Stromal cell of bone marrow (primary cell): ENCODE measurements at regions not wholly inside any gene's neighbourhood (a gene's known extent, or its start where the extent isn't known, plus 50 kb on each side); places are given as distances from the start of the nearest gene placed in this dataset.
A peak's percentile ranks its signal among the peaks of the same experiment; 100 is the strongest.
"Not testable (repeated sequence)": the region's sequence is repeated elsewhere in the genome, so short reads cannot be mapped to it uniquely, and the experiment has no call there.

ENCODE experiments used
- DNase-seq: peaks from one replicate; pipeline ENCODE4 v3.0.0-alpha.2; 2012; ENCODE audit warnings: low read depth

DNA sequence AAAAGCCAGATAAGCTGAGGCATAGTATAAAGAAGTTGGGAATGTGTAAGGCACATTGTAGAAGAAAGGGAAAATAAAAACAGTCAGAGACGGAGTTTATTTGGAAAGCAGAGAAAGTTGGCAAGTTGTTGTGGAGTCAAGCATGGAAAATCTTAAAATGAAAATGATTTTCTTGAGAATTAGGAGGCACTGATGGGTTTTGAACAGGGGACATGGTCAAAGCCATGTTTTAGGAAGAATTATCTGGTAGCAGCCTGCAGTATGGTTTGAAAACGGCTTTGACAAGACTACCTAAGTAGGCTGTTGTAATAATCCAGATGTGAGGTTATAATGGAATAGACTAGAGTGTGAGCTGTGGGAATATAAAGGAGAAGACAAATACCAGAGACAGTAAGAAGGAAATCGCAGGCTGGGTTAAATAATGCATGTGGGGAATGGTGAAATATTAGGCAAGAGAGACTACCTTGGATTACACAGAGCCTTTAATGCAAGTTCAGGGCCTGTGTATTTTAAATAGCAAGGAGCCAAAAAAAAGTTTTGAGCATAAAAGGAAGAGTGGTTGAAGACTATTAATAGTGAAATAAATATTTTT is 130.4 kb upstream of the MEOX2 start:
- DNase-seq: no peak

- no peak for DNase-seq
Observed at GRCh38 chr7:15813448-15813847, 127.0 kb upstream of the MEOX2 start.

DNA sequence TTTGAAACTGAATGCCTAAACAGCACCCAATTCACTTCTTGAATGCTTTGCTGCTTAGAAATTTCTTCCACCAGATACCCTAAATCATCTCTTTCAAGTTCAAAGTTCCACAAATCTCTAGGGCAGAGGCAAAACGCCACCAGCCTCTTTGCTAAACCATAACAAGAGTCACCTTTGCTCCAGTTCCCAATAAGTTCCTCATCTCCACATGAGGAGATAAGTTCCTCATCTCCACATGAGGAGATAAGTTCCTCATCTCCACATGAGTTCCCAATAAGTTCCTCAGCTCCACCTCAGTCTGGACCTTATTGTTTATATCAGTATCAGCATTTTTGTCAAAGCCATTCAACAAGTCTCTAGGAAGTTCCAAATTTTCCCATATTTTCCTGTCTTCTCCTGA is 123.9 kb upstream of the MEOX2 start:
- not testable (repeated sequence) for DNase-seq

GRCh38 chr7:15809936-15810335 is 123.5 kb upstream of the MEOX2 start:
- DNase-seq: not testable (repeated sequence)

GRCh38 chr7:15805891-15806290 is 119.4 kb upstream of the MEOX2 start:
- no peak for DNase-seq

GRCh38 chr7:15802425-15802824 is 115.9 kb upstream of the MEOX2 start:
- DNase-seq: peak; percentile 16

GRCh38 chr7:15801551-15801950 is 115.1 kb upstream of the MEOX2 start:
- DNase-seq: peak; percentile 86

DNA sequence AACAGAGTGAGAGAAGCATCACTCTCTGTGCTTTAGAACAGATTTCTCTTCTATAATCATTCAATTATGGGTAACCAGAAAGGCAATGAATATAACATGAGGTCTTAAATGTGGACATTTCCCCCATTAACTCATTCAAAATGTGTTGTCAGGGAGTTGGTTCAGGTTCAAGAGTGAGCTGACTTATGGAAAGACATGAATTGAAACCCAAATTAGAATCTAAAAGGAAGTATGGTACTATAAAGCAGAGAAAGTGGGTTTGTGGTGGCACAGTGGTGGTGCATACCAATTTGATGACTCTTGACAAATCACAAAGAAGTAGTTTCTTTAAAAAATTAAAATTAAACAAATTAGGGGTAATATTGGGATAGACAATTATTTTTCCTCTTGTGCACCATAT is 114.6 kb upstream of the MEOX2 start:
- no peak for DNase-seq

DNA sequence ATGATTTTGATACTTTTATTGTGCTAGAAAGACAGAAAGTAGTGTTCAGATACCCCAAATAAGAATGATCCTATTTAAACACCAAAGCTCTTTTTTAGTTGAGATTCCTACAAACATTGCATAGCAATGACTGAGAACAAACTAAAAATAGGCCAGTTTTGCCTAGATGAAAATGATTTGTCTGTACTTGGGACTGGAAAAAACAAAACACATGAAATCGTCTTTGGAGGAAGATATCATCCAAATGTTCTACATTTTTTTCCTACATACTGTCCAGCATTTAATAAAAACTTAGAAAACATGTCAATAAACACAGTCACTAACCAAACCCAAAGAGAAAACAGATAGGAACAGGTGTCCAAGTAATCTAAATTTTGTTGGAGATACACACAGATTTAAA is 111.6 kb upstream of the MEOX2 start:
- DNase-seq: no peak

DNA sequence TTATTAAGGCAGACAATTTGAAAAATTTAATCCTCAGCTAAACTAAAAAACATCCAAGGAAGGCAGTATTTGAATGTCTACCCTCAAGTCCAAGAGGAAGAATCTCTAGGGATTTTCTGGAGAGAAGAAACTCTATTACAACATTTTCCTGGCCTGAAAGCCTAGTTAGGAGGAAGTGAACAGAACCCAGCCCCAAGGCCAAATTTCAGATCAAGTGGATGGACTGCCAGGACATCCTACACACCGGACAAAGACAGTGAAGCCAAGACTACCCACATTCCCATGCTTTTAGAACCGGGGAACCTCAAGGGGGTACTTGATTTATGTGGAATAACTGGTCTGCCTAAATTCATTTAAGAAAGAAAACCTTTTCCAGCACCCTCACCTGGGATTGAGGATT is 108.9 kb upstream of the MEOX2 start:
- peak; percentile 20 for DNase-seq

DNA sequence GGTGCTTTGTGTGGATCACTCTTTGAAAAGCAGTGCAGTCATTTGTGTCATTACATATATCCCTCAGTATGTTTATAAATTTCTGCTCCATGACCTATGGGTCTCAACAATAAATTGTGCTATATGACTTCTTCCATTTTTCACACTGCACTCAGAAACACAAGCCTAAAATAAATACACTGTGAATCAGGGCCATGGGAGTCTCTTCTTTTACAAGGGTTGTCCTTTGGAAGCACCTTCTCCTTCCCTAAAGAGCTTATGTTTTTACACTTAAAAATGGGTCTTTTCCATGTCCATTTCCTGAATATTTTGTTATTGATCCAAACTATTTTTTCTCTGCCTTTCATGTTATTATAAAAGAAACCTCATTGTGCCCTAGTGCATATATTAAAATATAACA is 108.3 kb upstream of the MEOX2 start:
- DNase-seq: no peak

DNA sequence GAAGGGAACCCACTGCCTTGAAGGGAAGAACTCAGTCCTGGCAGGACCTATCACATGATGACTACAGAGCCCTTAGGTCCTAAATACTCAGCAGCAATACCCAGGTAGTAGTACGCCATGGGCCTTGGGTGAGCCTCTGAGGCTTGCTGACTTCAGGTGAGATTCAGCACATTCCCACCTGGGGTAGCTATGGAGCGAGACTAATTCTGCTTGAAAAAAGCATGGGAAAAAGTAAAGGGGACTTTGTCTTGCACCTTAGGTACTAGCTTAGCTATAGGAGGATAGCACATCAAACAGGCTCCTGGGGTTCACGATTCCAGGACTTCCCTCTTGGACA is 98.2 kb upstream of the MEOX2 start:
- DNase-seq: no peak

DNA sequence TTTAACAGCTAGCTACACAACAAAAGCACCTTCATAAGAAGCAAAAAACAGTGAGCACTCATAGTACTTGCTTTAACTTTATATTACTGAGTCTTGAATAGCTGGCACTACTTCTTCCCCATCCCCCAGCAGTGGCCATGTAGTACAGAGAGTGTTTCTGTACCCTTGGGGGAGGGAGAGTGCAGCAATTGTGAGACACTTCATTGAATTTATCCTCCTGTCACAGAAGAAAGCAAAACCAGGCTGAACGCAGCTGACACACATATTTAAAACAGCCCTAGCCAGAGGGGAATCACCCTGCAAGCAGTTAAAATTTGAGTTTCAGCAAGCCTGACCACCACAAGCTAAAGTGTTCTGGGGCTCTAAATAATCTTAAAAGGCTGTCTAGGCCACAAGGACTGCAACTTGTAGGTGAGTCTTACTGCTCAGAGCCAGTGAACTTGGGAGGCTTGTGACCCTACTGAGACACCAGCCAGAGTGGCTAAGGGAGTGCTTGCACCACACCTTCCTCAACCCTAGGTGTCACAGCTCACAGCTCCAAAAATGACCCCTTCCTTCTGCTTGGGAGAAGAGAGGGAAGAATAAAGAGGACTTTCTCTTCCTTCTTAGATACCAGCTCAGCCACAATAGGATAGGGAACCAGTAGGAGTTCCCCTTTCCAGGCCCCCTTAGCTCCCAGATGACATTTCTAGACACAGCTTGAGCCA is 97.7 kb upstream of the MEOX2 start:
- DNase-seq: no peak

DNA sequence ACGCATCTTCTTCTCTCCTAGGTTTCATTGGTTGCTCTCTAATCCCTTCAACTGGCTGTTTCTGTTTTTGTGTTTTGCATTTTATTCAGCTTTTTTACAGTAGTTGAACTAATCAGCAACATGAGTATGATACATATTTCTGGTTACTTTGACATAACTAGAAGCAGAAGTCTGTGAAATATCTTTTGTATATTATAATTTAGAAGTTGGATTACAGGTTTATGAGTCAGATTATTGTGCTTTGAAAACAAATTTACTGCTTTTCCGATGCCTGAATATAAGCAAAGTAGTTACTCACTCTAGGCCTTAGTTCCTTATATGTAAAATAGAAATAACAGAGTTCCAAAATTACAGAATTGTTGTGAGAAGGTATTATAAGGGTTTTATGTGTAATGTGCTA is 96.2 kb upstream of the MEOX2 start:
- no peak for DNase-seq

GRCh38 chr7:15781944-15782343 is 95.5 kb upstream of the MEOX2 start:
- DNase-seq: no peak

DNA sequence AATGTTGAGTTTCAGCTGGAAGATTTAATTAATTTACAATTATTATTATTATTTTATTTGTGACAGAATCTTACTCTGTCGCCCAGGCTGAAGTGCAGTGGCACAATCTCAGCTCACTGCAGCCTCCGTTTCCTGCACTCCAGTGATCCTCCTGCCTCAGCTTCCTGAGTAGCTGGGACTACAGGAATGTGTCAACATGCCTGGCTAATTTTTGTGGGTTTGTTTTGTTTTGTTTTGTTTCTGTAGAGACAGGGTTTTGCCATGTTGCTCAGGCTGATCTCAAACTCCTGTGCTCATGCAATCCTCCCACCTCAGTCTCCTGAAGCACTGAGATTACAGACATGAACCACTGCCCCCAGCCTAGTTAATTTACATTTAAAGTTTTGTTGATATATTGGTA is 93.8 kb upstream of the MEOX2 start:
- peak; percentile 18 for DNase-seq

DNA sequence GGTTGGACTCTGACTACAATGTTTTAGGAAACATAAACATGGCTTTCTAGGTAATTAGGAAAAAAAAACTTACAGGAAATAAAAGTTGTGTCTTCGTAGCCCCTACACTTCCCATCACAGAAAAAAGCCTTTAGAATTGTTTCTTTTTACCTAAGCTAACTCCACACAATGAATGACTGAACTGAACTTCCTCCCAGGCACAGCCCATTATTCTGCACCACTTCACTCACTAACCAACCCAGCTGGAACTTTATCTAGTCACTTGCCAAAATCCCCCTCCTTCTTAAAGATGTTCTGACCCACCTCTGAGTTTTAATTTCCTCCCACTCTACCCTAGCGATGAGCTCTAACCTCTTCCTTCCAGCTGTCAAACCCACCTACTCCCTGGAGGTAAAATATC is 91.7 kb upstream of the MEOX2 start:
- DNase-seq: no peak

DNA sequence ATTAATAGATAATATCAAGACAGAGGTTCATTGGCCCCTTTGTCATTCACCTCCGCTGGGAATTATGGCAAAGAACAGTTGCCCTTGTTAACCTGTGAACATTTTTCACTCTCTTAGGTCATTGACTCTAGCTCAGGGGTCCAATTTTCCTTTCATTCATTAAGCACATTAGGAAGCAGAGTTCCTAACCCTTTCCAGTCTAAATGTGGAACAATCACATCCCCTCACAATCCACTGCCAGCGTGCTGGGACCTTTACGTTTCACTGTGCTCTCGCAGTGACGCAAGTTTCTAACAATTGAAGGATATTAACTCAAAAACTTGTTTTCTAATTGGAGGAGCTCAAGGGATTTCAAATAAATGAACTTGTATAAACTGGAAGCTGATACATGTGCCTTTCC is 79.3 kb upstream of the MEOX2 start:
- no peak for DNase-seq

DNA sequence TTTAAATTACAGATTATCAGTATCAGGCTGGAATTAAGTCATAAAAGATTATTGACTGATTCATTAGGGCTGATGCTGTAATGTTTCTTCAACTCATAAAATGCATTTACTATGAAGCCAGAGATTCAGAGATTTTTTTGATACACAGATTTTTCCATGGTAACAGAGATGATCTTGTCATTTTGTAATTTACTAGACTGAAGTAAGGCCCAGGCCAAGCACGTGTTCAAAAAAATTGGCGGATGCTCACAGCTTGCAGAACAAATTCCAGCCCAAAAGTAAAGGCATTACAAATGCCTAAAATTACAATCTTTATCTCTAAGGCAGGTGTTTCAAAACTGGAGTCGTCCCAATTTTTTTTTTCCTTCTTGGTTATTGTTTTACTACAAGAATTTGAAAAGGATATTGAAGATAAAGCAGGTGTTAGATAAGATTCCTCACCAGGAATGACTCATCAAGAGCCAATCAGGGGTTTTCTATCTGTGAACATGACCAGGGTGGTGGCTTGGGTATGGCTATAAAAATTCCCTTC is 78.4 kb upstream of the MEOX2 start:
- DNase-seq: no peak

DNA sequence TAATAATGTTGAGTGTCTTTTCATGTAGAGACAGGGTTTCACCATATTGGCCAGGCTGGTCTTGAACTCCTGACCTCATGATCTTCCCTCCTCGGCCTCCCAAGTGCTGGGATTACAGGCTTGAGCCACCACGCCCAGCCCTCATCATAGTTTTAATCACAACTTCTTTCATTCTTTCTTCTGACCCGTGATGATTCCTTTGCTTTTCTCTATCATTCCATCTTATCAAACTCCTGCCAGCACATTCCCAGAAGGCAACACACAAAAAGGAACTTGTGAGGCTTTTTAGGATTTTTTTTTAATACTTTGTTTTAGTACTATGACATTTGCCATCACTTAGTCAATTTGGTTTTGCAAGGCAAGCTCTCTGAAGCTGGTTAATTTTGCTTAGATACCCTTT is 77.5 kb upstream of the MEOX2 start:
- DNase-seq: no peak

DNA sequence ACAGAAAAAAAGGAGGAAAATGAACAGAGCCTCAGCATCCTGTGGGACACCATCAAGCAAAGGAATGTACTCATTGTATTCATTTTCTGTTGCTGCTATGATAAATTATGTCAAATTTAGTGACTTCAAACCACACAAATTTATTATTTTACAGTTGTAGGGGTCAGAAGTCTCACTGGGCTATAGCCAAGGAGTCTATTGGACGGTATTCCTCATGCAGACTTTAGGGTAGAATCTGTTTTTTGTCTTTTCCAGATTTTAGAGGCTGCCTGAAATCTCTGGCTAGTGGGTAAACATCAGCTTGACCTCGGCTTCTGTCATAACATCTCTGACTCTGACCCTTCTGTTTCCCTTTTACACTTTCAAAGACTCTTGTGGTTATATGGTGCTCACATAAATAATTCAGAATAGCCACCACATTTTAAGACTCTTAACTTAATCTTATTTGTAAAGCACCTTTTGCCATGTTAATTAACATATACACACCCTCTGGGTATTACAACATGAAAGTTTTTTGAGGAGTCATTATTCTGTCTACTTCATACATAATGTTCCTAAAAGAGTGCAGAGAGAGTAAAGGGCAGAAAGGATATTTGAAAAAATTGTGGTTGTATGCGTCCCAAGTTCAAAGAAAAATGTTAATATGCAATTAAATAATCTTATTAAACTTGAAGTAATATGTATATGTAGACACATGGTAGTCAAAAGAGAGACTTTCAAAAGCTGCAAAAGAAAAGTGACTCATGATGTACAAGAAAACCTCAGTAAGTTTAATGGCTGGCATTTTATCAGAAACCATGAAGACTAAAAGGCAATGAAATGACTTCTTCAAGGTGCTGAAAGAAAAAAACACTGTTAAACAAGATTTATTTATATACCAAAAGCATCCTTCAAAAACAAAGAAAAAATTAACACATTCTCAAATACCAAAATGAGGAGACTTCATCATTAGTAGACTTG is 70.8 kb upstream of the MEOX2 start:
- no peak for DNase-seq

DNA sequence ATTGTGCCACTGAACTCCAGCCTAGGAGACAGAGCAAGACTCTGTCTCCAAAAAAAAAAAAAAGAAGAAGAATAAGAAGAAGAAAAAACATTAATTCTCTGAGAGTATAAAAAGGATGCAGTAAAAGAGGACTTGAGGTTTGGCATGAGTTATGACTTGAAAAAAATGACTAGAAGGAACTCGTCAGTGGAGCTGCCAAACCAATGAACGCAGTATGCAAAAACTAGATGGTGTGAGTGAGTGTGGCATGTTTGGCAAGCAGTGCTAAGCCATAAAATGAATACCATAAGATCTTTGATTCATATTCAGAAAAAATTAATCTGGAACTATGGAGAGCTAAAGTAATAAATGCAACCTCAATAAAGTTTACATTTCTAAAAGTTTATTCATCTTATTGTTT is 68.6 kb upstream of the MEOX2 start:
- DNase-seq: peak; percentile 85
